ENCODE measurements at regions not wholly inside any gene's neighbourhood (a gene's known extent, or its start where the extent isn't known, plus 50 kb on each side); places are given as distances from the start of the nearest gene placed in this dataset.

- Histone ChIP-seq H4K20me1 (ENCODE audit: insufficient read depth, low read length) (no peaks in the 10 kb centered on the region), H3K4me3 (ENCODE audit: insufficient read depth, low read length) (no peak overlapping the region), H3K79me2 (ENCODE audit: insufficient read depth, low read length) (no peaks in the 10 kb centered on the region), H2AFZ (ENCODE audit: low read length) (no peak overlapping the region), H3K36me3 (ENCODE audit: insufficient read depth, low read length) (no peaks in the 10 kb centered on the region), H3K27ac (ENCODE audit: low read depth, low read length) (no peak overlapping the region), H3K4me1 (ENCODE audit: insufficient read depth, low read length) (no peaks in the 10 kb centered on the region), H3K4me2 (ENCODE audit: insufficient read depth, low read length) (no peak overlapping the region), H3K27me3 (ENCODE audit: insufficient read depth, low read length) (no peaks in the 10 kb centered on the region), H3K9me3 (ENCODE audit: low read depth, low read length) (no peaks in the 10 kb centered on the region)
- DNase-seq (ENCODE audit: insufficient read length, low spot score, missing footprints) = no peak
- TF ChIP-seq CTCF (IDR thresholded peaks at IDR 0.05; ENCODE audit: extremely low read depth, low read depth, low read length) = no peak
These were observed 126.2 kb upstream of the SERPIND1 start for GRCh38 chr22:20647586-20648305.

- TF ChIP-seq CTCF (IDR thresholded peaks at IDR 0.05; ENCODE audit: extremely low read depth, low read depth, low read length) = no peak
- no peak overlapping the region for H3K27ac ChIP-seq (ENCODE audit: low read depth, low read length)
- H3K36me3 ChIP-seq (ENCODE audit: insufficient read depth, low read length) = no peaks in the 10 kb centered on the region
- H3K4me2 ChIP-seq (ENCODE audit: insufficient read depth, low read length) = no peak overlapping the region
- DNase-seq (ENCODE audit: insufficient read length, low spot score, missing footprints) = peak; percentile 76
- H3K9me3 ChIP-seq (ENCODE audit: low read depth, low read length) = no peaks in the 10 kb centered on the region
- H3K79me2 ChIP-seq (ENCODE audit: insufficient read depth, low read length) = no peaks in the 10 kb centered on the region
- no peaks in the 10 kb centered on the region for H3K27me3 ChIP-seq (ENCODE audit: insufficient read depth, low read length)
- no peak overlapping the region for H2AFZ ChIP-seq (ENCODE audit: low read length)
- no peaks in the 10 kb centered on the region for H3K4me1 ChIP-seq (ENCODE audit: insufficient read depth, low read length)
- no peak overlapping the region for H3K4me3 ChIP-seq (ENCODE audit: insufficient read depth, low read length)
- H4K20me1 ChIP-seq (ENCODE audit: insufficient read depth, low read length) = no peaks in the 10 kb centered on the region
These were observed 125.5 kb upstream of the SERPIND1 start for GRCh38 chr22:20648306-20648903.

GRCh38 chr22:20650294-20651207, 123.4 kb upstream of the SERPIND1 start:
- H3K27ac ChIP-seq (ENCODE audit: low read depth, low read length) = no peak overlapping the region
- peak; percentile 62 for DNase-seq (ENCODE audit: insufficient read length, low spot score, missing footprints)
- no peaks in the 10 kb centered on the region for H3K4me1 ChIP-seq (ENCODE audit: insufficient read depth, low read length)
- no peaks in the 10 kb centered on the region for H3K9me3 ChIP-seq (ENCODE audit: low read depth, low read length)
- TF ChIP-seq CTCF (IDR thresholded peaks at IDR 0.05; ENCODE audit: extremely low read depth, low read depth, low read length) = no peak
- no peaks in the 10 kb centered on the region for H3K27me3 ChIP-seq (ENCODE audit: insufficient read depth, low read length)
- no peaks in the 10 kb centered on the region for H3K79me2 ChIP-seq (ENCODE audit: insufficient read depth, low read length)
- H3K36me3 ChIP-seq (ENCODE audit: insufficient read depth, low read length) = no peaks in the 10 kb centered on the region
- no peak overlapping the region for H2AFZ ChIP-seq (ENCODE audit: low read length)
- no peak overlapping the region for H3K4me3 ChIP-seq (ENCODE audit: insufficient read depth, low read length)
- no peak overlapping the region for H3K4me2 ChIP-seq (ENCODE audit: insufficient read depth, low read length)
- H4K20me1 ChIP-seq (ENCODE audit: insufficient read depth, low read length) = no peaks in the 10 kb centered on the region

GRCh38 chr22:20651286-20651685, 122.6 kb upstream of the SERPIND1 start:
- Histone ChIP-seq H3K27ac (ENCODE audit: low read depth, low read length) (no peak overlapping the region), H4K20me1 (ENCODE audit: insufficient read depth, low read length) (no peaks in the 10 kb centered on the region), H3K36me3 (ENCODE audit: insufficient read depth, low read length) (no peaks in the 10 kb centered on the region), H3K79me2 (ENCODE audit: insufficient read depth, low read length) (no peaks in the 10 kb centered on the region), H3K9me3 (ENCODE audit: low read depth, low read length) (no peaks in the 10 kb centered on the region), H3K4me2 (ENCODE audit: insufficient read depth, low read length) (no peak overlapping the region), H3K4me3 (ENCODE audit: insufficient read depth, low read length) (no peak overlapping the region), H3K4me1 (ENCODE audit: insufficient read depth, low read length) (no peaks in the 10 kb centered on the region), H2AFZ (ENCODE audit: low read length) (no peak overlapping the region), H3K27me3 (ENCODE audit: insufficient read depth, low read length) (no peaks in the 10 kb centered on the region)
- DNase-seq (ENCODE audit: insufficient read length, low spot score, missing footprints) = peak; percentile 25
- TF ChIP-seq CTCF (IDR thresholded peaks at IDR 0.05; ENCODE audit: extremely low read depth, low read depth, low read length) = no peak
